Left lung (tissue), 4 donors: ENCODE measurements at regions not wholly inside any gene's neighbourhood (a gene's known extent, or its start where the extent isn't known, plus 50 kb on each side); places are given as distances from the start of the nearest gene placed in this dataset.
A peak's percentile ranks its signal among the peaks of the same experiment; 100 is the strongest.

Experiments used
- ATAC-seq: fragments of 200-7000 bp; cut with Tn5 transposase; one replicate; pipeline ENCODE4 v1.9.1; 2020; ENCODE audit warnings: moderate library complexity
- DNase-seq, 4 donors: peaks; one replicate each; pipeline ENCODE4 v3.0.0-alpha.2; 2013 to 2020
- H3K27ac ChIP-seq, 2 donors: fragments of 200-600 bp; sonication (generic) in 1 of 2; one replicate each; pipeline versions ENCODE4 v1.5.0 to v1.8.0; 2020 to 2021
- H3K27me3 ChIP-seq, 2 donors: fragments of 200-600 bp; sonication (generic) in 1 of 2; one replicate each; pipeline versions ENCODE4 v1.5.0 to v1.8.0; 2020 to 2021
- H3K36me3 ChIP-seq, 2 donors: fragments of 200-600 bp; sonication (generic) in 1 of 2; one replicate each; pipeline versions ENCODE4 v1.5.0 to v1.8.0; 2020 to 2021
- H3K4me1 ChIP-seq, 2 donors: fragments of 200-600 bp; one replicate each; pipeline ENCODE4 v1.8.0; 2021
- H3K4me3 ChIP-seq, 2 donors: fragments of 200-600 bp; sonication (generic) in 1 of 2; one replicate each; pipeline versions ENCODE4 v1.5.0 to v1.8.0; 2020 to 2021; ENCODE audit warnings: mild to moderate bottlenecking in 1 of 2
- H3K9me3 ChIP-seq, 2 donors: fragments of 200-600 bp; sonication (generic) in 1 of 2; one replicate each; pipeline versions ENCODE4 v1.5.0 to v1.8.0; 2020 to 2021
- intact Hi-C, 2 donors: fragments of 100-400 bp; cut with DNase I; formaldehyde crosslinking; loops; one replicate each; pipeline versions ENCODE4 v1.11.2 to v1.14.2; 2022
- TF ChIP-seq, protein P1 (sequence below), 2 donors: fragments of 200-600 bp; sonication (generic) in 1 of 2; IDR thresholded peaks; one replicate each; pipeline versions ENCODE4 v1.5.0 to v1.8.0; 2021; ENCODE audit warnings: antibody characterized with exemption in 2 of 2
- donor health status: DM: no; HTN: yes; CAD: no.
- donor health status: DM: no; HTN: no; CAD: no.

DNA sequence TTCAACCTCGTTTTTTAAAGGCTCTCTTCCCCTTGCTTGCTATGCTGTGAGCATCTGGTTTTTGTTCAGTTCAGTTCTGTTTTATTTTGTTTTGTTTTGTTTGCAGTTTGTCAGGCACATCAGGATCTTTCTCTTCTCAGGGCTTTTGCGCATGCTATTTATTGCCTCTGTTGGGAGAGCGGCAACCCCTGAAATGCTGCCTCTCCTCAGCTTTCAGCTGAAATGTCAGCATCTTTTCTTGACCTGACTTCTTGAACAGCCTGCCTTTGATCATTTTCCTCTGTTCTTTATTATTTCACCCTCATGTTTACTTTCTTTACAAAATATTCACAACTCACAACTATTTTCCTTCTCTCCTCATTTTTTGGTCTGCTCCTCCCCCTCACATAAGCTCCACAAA is 50.4 kb upstream of the RC3H1 start:
- ATAC-seq (no peak), DNase-seq (peak in 2 of 4 donors; percentile 4 to 5)
- intact Hi-C loops = no loop called here
- TF ChIP-seq, protein P1, sequence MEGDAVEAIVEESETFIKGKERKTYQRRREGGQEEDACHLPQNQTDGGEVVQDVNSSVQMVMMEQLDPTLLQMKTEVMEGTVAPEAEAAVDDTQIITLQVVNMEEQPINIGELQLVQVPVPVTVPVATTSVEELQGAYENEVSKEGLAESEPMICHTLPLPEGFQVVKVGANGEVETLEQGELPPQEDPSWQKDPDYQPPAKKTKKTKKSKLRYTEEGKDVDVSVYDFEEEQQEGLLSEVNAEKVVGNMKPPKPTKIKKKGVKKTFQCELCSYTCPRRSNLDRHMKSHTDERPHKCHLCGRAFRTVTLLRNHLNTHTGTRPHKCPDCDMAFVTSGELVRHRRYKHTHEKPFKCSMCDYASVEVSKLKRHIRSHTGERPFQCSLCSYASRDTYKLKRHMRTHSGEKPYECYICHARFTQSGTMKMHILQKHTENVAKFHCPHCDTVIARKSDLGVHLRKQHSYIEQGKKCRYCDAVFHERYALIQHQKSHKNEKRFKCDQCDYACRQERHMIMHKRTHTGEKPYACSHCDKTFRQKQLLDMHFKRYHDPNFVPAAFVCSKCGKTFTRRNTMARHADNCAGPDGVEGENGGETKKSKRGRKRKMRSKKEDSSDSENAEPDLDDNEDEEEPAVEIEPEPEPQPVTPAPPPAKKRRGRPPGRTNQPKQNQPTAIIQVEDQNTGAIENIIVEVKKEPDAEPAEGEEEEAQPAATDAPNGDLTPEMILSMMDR (IDR thresholded peaks at IDR 0.05) = no peak
- Histone ChIP-seq H3K4me1 (peaks cover 0 to 4% of the 10 kb centered on the region in 2 donors), H3K27me3 (no peaks in the 10 kb centered on the region), H3K9me3 (no peaks in the 10 kb centered on the region), H3K4me3 (no peak overlapping the region), H3K36me3 (no peaks in the 10 kb centered on the region), H3K27ac (no peak overlapping the region)
